HG03442 (cell line): ENCODE measurements at regions not wholly inside any gene's neighbourhood (a gene's known extent, or its start where the extent isn't known, plus 50 kb on each side); places are given as distances from the start of the nearest gene placed in this dataset.

ENCODE experiments used
- ATAC-seq: cut with Tn5 transposase; IDR thresholded peaks from one replicate; pipeline ENCODE4 v1.9.1; 2021; ENCODE audit warnings: mild to moderate bottlenecking, moderate library complexity; ENCODE audit not compliant: unreplicated experiment

- no peak for ATAC-seq
These were observed 240.4 kb upstream of the MARCKS start for GRCh38 chr6:113616701-113617274.

- no peak for ATAC-seq
These were observed 238.1 kb upstream of the MARCKS start for GRCh38 chr6:113619077-113619476.

GRCh38 chr6:113620386-113620785 lies 236.8 kb upstream of the MARCKS start:
- ATAC-seq, result no peak

GRCh38 chr6:113622254-113622653 lies 234.9 kb upstream of the MARCKS start:
- ATAC-seq, result no peak

- no peak for ATAC-seq
These were observed 234.0 kb upstream of the MARCKS start for GRCh38 chr6:113623129-113623528.

- peak; percentile 43 for ATAC-seq
These were observed 231.3 kb upstream of the MARCKS start for GRCh38 chr6:113625850-113626249.

GRCh38 chr6:113626475-113626874 lies 230.7 kb upstream of the MARCKS start:
- peak; percentile 30 for ATAC-seq

- peak; percentile 14 for ATAC-seq
These were observed 229.7 kb upstream of the MARCKS start for GRCh38 chr6:113627480-113627879.

- no peak for ATAC-seq
These were observed 227.9 kb upstream of the MARCKS start for GRCh38 chr6:113629256-113629655.

GRCh38 chr6:113629975-113630737 lies 227.0 kb upstream of the MARCKS start:
- ATAC-seq, result no peak

- peak; percentile 57 for ATAC-seq
These were observed 226.2 kb upstream of the MARCKS start for GRCh38 chr6:113630738-113631535.

GRCh38 chr6:113631666-113632065 lies 225.5 kb upstream of the MARCKS start:
- ATAC-seq, result no peak

- peak; percentile 43 for ATAC-seq
These were observed 224.8 kb upstream of the MARCKS start for GRCh38 chr6:113632220-113632864.

GRCh38 chr6:113633638-113634037 lies 223.5 kb upstream of the MARCKS start:
- ATAC-seq, result no peak

- ATAC-seq, result peak; percentile 18
These were observed 222.6 kb upstream of the MARCKS start for GRCh38 chr6:113634352-113635163.

GRCh38 chr6:113635222-113635986 lies 221.7 kb upstream of the MARCKS start:
- ATAC-seq, result no peak

GRCh38 chr6:113636357-113636824 lies 220.8 kb upstream of the MARCKS start:
- ATAC-seq, result no peak

- ATAC-seq, result no peak
These were observed 217.1 kb upstream of the MARCKS start for GRCh38 chr6:113640051-113640450.

GRCh38 chr6:113642001-113642713 lies 215.0 kb upstream of the MARCKS start:
- no peak for ATAC-seq
